IPS DF 6.9 (cell line): ENCODE measurements at regions not wholly inside any gene's neighbourhood (a gene's known extent, or its start where the extent isn't known, plus 50 kb on each side); places are given as distances from the start of the nearest gene placed in this dataset.

ENCODE experiments used
- DNase-seq: peaks from one replicate; pipeline ENCODE4 v3.0.0-alpha.2; 2013; ENCODE audit warnings: low read depth, low spot score
- H3K27ac ChIP-seq: one replicate; pipeline ENCODE4 v1.5.1; 2013; ENCODE audit warnings: low read length, control low read depth
- H3K27me3 ChIP-seq: 2 replicates; pipeline ENCODE4 v1.6.1; 2013; ENCODE audit warnings: mild to moderate bottlenecking, low read length; ENCODE audit not compliant: control insufficient read depth, insufficient read depth
- H3K36me3 ChIP-seq: 2 replicates; pipeline ENCODE4 v1.6.1; 2013; ENCODE audit warnings: low read length; ENCODE audit not compliant: control insufficient read depth, insufficient read depth
- H3K4me1 ChIP-seq: 2 replicates; pipeline ENCODE4 v1.6.1; 2013; ENCODE audit warnings: low read length; ENCODE audit not compliant: control insufficient read depth, insufficient read depth
- H3K4me3 ChIP-seq: 2 replicates; pipeline ENCODE4 v1.5.1; 2013; ENCODE audit warnings: mild to moderate bottlenecking, low read length
- H3K9me3 ChIP-seq: 2 replicates; pipeline ENCODE4 v1.6.1; 2013; ENCODE audit warnings: low read length, inconsistent platforms; ENCODE audit not compliant: control insufficient read depth, insufficient read depth
- WGBS: extraction: QIAGEN DNeasy Blood & Tissue Kit; methylation state at CpG from one replicate; pipeline ENCODE4 v1.1.7; 2013; ENCODE audit warnings: mixed read lengths, missing lambda C conversion rate; ENCODE audit not compliant: insufficient read length, insufficient coverage; 5-methylcytosine and 5-hydroxymethylcytosine counted together

GRCh38 chr3:27990324-27990723 lies 251.1 kb upstream of the CMC1 start:
- no peaks in the 10 kb centered on the region for H3K9me3 ChIP-seq

GRCh38 chr3:27990837-27991236 lies 250.6 kb upstream of the CMC1 start:
- H3K4me3 ChIP-seq = no peak overlapping the region
- peaks cover under 1% of the 10 kb centered on the region; the same call in 1 of the 2 replicates for H3K4me1 ChIP-seq
- H3K9me3 ChIP-seq = no peaks in the 10 kb centered on the region
- DNase-seq = no peak
- H3K27ac ChIP-seq = no peak overlapping the region
- no peaks in the 10 kb centered on the region for H3K36me3 ChIP-seq
- H3K27me3 ChIP-seq = no peaks in the 10 kb centered on the region

More at GRCh38 chr3:27990324-27990723, 251.1 kb upstream of the CMC1 start:
- H3K4me1 ChIP-seq = peaks cover 2% of the 10 kb centered on the region; the same call in 1 of the 2 replicates
- H3K27ac ChIP-seq = no peak overlapping the region
- no peaks in the 10 kb centered on the region for H3K36me3 ChIP-seq
- H3K27me3 ChIP-seq = no peaks in the 10 kb centered on the region
- H3K4me3 ChIP-seq = no peak overlapping the region
- no peak for DNase-seq

- no CpG with 5 or more reads among the region's 2 CpGs for WGBS
- Histone ChIP-seq H3K36me3 (no peaks in the 10 kb centered on the region), H3K4me3 (no peak overlapping the region), H3K27me3 (no peaks in the 10 kb centered on the region), H3K27ac (no peak overlapping the region), H3K9me3 (no peaks in the 10 kb centered on the region), H3K4me1 (no peaks in the 10 kb centered on the region)
- DNase-seq = no peak
Observed at GRCh38 chr3:27993051-27993450, 248.4 kb upstream of the CMC1 start.

GRCh38 chr3:28000608-28001007 lies 240.8 kb upstream of the CMC1 start:
- Histone ChIP-seq H3K27me3 (no peaks in the 10 kb centered on the region), H3K4me3 (no peak overlapping the region), H3K27ac (no peak overlapping the region), H3K36me3 (no peaks in the 10 kb centered on the region), H3K9me3 (no peaks in the 10 kb centered on the region), H3K4me1 (no peaks in the 10 kb centered on the region)
- no peak for DNase-seq
- WGBS = no CpG with 5 or more reads among the region's 3 CpGs

- Histone ChIP-seq H3K4me3 (no peak overlapping the region), H3K27ac (no peak overlapping the region), H3K36me3 (no peaks in the 10 kb centered on the region), H3K9me3 (no peaks in the 10 kb centered on the region), H3K4me1 (no peaks in the 10 kb centered on the region), H3K27me3 (no peaks in the 10 kb centered on the region)
- DNase-seq = no peak
- WGBS = no CpG with 5 or more reads among the region's 6 CpGs
Observed at GRCh38 chr3:28008235-28008634, 233.2 kb upstream of the CMC1 start.

- no peaks in the 10 kb centered on the region for H3K9me3 ChIP-seq
- H3K4me3 ChIP-seq = no peak overlapping the region
- no peaks in the 10 kb centered on the region for H3K27me3 ChIP-seq
- H3K4me1 ChIP-seq = no peaks in the 10 kb centered on the region
- no peak for DNase-seq
- no peak overlapping the region for H3K27ac ChIP-seq
- no peaks in the 10 kb centered on the region for H3K36me3 ChIP-seq
Observed at GRCh38 chr3:28012830-28013229, 228.6 kb upstream of the CMC1 start.

GRCh38 chr3:28013864-28014473 lies 227.4 kb upstream of the CMC1 start:
- DNase-seq = no peak
- Histone ChIP-seq H3K4me3 (no peak overlapping the region), H3K36me3 (no peaks in the 10 kb centered on the region), H3K9me3 (no peaks in the 10 kb centered on the region), H3K4me1 (no peaks in the 10 kb centered on the region), H3K27me3 (no peaks in the 10 kb centered on the region), H3K27ac (no peak overlapping the region)
- no CpG with 5 or more reads among the region's 6 CpGs for WGBS

- H3K27me3 ChIP-seq = no peaks in the 10 kb centered on the region
- no peak overlapping the region for H3K4me3 ChIP-seq
- H3K27ac ChIP-seq = no peak overlapping the region
- no peak for DNase-seq
- no CpG with 5 or more reads among the region's 11 CpGs for WGBS
- no peaks in the 10 kb centered on the region for H3K4me1 ChIP-seq
- H3K36me3 ChIP-seq = no peaks in the 10 kb centered on the region
- no peaks in the 10 kb centered on the region for H3K9me3 ChIP-seq
Observed at GRCh38 chr3:28018925-28019718, 222.3 kb upstream of the CMC1 start.

- Histone ChIP-seq H3K27ac (no peak overlapping the region), H3K27me3 (no peaks in the 10 kb centered on the region), H3K4me1 (no peaks in the 10 kb centered on the region), H3K36me3 (no peaks in the 10 kb centered on the region), H3K4me3 (no peak overlapping the region), H3K9me3 (no peaks in the 10 kb centered on the region)
- DNase-seq = no peak
Observed at GRCh38 chr3:28019740-28020139, 221.7 kb upstream of the CMC1 start.

- no peak for DNase-seq
- no CpG with 5 or more reads among the region's 3 CpGs for WGBS
- H3K36me3 ChIP-seq = no peaks in the 10 kb centered on the region
Observed at GRCh38 chr3:28022916-28023315, 218.5 kb upstream of the CMC1 start.

GRCh38 chr3:28028554-28028953 lies 212.9 kb upstream of the CMC1 start:
- DNase-seq = no peak
- Histone ChIP-seq H3K27me3 (no peaks in the 10 kb centered on the region), H3K27ac (no peak overlapping the region), H3K4me3 (no peak overlapping the region), H3K4me1 (no peaks in the 10 kb centered on the region), H3K36me3 (0 out of 2 replicates have a peak, but pooled peaks cover 3% of the 10 kb centered on the region), H3K9me3 (peaks cover 4% of the 10 kb centered on the region)
- WGBS = no CpG with 5 or more reads among the region's 4 CpGs

More at GRCh38 chr3:28022916-28023315, 218.5 kb upstream of the CMC1 start:
- no peaks in the 10 kb centered on the region; the same call in 1 of the 2 replicates for H3K9me3 ChIP-seq
- no peaks in the 10 kb centered on the region for H3K4me1 ChIP-seq
- H3K4me3 ChIP-seq = no peak overlapping the region
- no peaks in the 10 kb centered on the region for H3K27me3 ChIP-seq
- H3K27ac ChIP-seq = no peak overlapping the region
